HL-60 (cell line): ENCODE measurements at regions not wholly inside any gene's neighbourhood (a gene's known extent, or its start where the extent isn't known, plus 50 kb on each side); places are given as distances from the start of the nearest gene placed in this dataset.

Source experiments
- GABPA ChIP-seq: IDR thresholded peaks from 2 replicates; pipeline ENCODE4 v1.6.1; 2012; ENCODE audit warnings: low read depth
- POLR2AphosphoS5 ChIP-seq: IDR thresholded peaks from 2 replicates; pipeline ENCODE4 v1.6.1; 2012; ENCODE audit warnings: low read depth
- SPI1 ChIP-seq: IDR thresholded peaks from 2 replicates; pipeline ENCODE4 v1.6.1; 2012; ENCODE audit warnings: low read depth, mild to moderate bottlenecking, borderline replicate concordance
- TF ChIP-seq, protein P1 (sequence below): IDR thresholded peaks from one replicate; pipeline ENCODE4 v1.5.1; 2011; ENCODE audit warnings: low read length, control low read depth, inconsistent platforms; ENCODE audit not compliant: insufficient read depth
- TF ChIP-seq, protein P2 (sequence below): IDR thresholded peaks from 2 replicates; pipeline ENCODE4 v1.6.1; 2012; ENCODE audit warnings: low read depth; ENCODE audit not compliant: insufficient replicate concordance

DNA sequence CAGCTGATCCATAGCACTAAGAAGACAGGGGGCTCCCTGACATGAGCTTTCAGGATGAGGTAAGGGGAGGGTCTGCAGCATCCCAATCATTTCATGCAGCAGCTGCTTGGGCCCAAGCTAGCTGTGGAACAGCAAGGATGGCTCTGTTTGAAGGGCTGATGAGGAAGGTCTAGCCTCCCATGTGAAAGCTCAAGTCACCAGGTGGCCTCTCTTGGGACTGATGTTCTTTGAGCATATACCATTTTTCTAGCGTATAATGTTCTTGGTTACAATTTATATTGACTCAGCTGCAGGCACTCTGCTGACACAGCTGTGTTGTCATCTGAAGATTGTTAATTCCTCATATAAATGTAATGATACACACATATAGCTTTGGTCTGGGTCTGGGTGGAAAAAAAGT lies 87.0 kb downstream of the CD200R1L start:
- TF ChIP-seq, protein P1, sequence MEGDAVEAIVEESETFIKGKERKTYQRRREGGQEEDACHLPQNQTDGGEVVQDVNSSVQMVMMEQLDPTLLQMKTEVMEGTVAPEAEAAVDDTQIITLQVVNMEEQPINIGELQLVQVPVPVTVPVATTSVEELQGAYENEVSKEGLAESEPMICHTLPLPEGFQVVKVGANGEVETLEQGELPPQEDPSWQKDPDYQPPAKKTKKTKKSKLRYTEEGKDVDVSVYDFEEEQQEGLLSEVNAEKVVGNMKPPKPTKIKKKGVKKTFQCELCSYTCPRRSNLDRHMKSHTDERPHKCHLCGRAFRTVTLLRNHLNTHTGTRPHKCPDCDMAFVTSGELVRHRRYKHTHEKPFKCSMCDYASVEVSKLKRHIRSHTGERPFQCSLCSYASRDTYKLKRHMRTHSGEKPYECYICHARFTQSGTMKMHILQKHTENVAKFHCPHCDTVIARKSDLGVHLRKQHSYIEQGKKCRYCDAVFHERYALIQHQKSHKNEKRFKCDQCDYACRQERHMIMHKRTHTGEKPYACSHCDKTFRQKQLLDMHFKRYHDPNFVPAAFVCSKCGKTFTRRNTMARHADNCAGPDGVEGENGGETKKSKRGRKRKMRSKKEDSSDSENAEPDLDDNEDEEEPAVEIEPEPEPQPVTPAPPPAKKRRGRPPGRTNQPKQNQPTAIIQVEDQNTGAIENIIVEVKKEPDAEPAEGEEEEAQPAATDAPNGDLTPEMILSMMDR: no peak
- TF ChIP-seq POLR2AphosphoS5: no peak
- TF ChIP-seq, protein P2, sequence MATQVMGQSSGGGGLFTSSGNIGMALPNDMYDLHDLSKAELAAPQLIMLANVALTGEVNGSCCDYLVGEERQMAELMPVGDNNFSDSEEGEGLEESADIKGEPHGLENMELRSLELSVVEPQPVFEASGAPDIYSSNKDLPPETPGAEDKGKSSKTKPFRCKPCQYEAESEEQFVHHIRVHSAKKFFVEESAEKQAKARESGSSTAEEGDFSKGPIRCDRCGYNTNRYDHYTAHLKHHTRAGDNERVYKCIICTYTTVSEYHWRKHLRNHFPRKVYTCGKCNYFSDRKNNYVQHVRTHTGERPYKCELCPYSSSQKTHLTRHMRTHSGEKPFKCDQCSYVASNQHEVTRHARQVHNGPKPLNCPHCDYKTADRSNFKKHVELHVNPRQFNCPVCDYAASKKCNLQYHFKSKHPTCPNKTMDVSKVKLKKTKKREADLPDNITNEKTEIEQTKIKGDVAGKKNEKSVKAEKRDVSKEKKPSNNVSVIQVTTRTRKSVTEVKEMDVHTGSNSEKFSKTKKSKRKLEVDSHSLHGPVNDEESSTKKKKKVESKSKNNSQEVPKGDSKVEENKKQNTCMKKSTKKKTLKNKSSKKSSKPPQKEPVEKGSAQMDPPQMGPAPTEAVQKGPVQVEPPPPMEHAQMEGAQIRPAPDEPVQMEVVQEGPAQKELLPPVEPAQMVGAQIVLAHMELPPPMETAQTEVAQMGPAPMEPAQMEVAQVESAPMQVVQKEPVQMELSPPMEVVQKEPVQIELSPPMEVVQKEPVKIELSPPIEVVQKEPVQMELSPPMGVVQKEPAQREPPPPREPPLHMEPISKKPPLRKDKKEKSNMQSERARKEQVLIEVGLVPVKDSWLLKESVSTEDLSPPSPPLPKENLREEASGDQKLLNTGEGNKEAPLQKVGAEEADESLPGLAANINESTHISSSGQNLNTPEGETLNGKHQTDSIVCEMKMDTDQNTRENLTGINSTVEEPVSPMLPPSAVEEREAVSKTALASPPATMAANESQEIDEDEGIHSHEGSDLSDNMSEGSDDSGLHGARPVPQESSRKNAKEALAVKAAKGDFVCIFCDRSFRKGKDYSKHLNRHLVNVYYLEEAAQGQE: no peak
- no peak for TF ChIP-seq SPI1
- no peak for TF ChIP-seq GABPA
